CD4-positive, alpha-beta T cell treated with Interleukin-17A for 1 hour (primary cell): ENCODE measurements at regions not wholly inside any gene's neighbourhood (a gene's known extent, or its start where the extent isn't known, plus 50 kb on each side); places are given as distances from the start of the nearest gene placed in this dataset.
"Not testable (repeated sequence)": the region's sequence is repeated elsewhere in the genome, so short reads cannot be mapped to it uniquely, and the experiment has no call there.

Source experiments
- DNase-seq: peaks from one replicate; pipeline ENCODE4 v3.0.0-alpha.2; 2020

GRCh38 chr2:39925312-39925711 lies 146.3 kb upstream of the THUMPD2 start:
- no peak for DNase-seq

GRCh38 chr2:39923455-39923854 lies 144.4 kb upstream of the THUMPD2 start:
- DNase-seq: no peak

GRCh38 chr2:39922679-39923405 lies 143.8 kb upstream of the THUMPD2 start:
- no peak for DNase-seq

- no peak for DNase-seq
Observed at GRCh38 chr2:39920307-39920801, 141.3 kb upstream of the THUMPD2 start.

GRCh38 chr2:39919511-39920306 lies 140.7 kb upstream of the THUMPD2 start:
- DNase-seq: no peak

- no peak for DNase-seq
Observed at GRCh38 chr2:39918886-39919285, 139.8 kb upstream of the THUMPD2 start.

- DNase-seq: not testable (repeated sequence)
Observed at GRCh38 chr2:39917371-39917770, 138.3 kb upstream of the THUMPD2 start.

- DNase-seq: no peak
Observed at GRCh38 chr2:39914949-39915348, 135.9 kb upstream of the THUMPD2 start.

- DNase-seq: peak; percentile 28
Observed at GRCh38 chr2:39913648-39914461, 134.8 kb upstream of the THUMPD2 start.

GRCh38 chr2:39902103-39902502 lies 123.0 kb upstream of the THUMPD2 start:
- no peak for DNase-seq

GRCh38 chr2:39898934-39899333 lies 119.9 kb upstream of the THUMPD2 start:
- DNase-seq: no peak

- no peak for DNase-seq
Observed at GRCh38 chr2:39897273-39897672, 118.2 kb upstream of the THUMPD2 start.

GRCh38 chr2:39894082-39894481 lies 115.0 kb upstream of the THUMPD2 start:
- DNase-seq: no peak

- DNase-seq: no peak
Observed at GRCh38 chr2:39893616-39894015, 114.6 kb upstream of the THUMPD2 start.

GRCh38 chr2:39881948-39882347 lies 102.9 kb upstream of the THUMPD2 start:
- DNase-seq: no peak

GRCh38 chr2:39881494-39881893 lies 102.4 kb upstream of the THUMPD2 start:
- no peak for DNase-seq

- not testable (repeated sequence) for DNase-seq
Observed at GRCh38 chr2:39879001-39879400, 99.9 kb upstream of the THUMPD2 start.

GRCh38 chr2:39875914-39876267 lies 96.8 kb upstream of the THUMPD2 start:
- DNase-seq: no peak

- DNase-seq: no peak
Observed at GRCh38 chr2:39875182-39875913, 96.3 kb upstream of the THUMPD2 start.

- no peak for DNase-seq
Observed at GRCh38 chr2:39874236-39874635, 95.2 kb upstream of the THUMPD2 start.

GRCh38 chr2:39873586-39873985 lies 94.5 kb upstream of the THUMPD2 start:
- DNase-seq: no peak

GRCh38 chr2:39872748-39873147 lies 93.7 kb upstream of the THUMPD2 start:
- no peak for DNase-seq

- no peak for DNase-seq
Observed at GRCh38 chr2:39871291-39871761, 92.3 kb upstream of the THUMPD2 start.
